Posterior vena cava (tissue), 2 donors: ENCODE measurements at regions not wholly inside any gene's neighbourhood (a gene's known extent, or its start where the extent isn't known, plus 50 kb on each side); places are given as distances from the start of the nearest gene placed in this dataset.
"Not testable (repeated sequence)": the region's sequence is repeated elsewhere in the genome, so short reads cannot be mapped to it uniquely, and the experiment has no call there.

Experiments used
- DNase-seq: peaks from one replicate; pipeline ENCODE4 v3.0.0-alpha.2; 2020; ENCODE audit warnings: low spot score
- intact Hi-C, 2 donors: fragments of 100-400 bp; cut with DNase I; formaldehyde crosslinking; loops; one replicate each; pipeline versions ENCODE4 v1.14.1 to v1.14.2; 2022 to 2023
- donor health status: DM: yes; HTN: yes; CAD: no.
- donor health status: DM: yes; HTN: yes; CAD: no.

GRCh38 chr5:17361331-17361730, 136.7 kb upstream of the TAF11L2 start:
- intact Hi-C loops, result no loop called here
- DNase-seq, result no peak

- DNase-seq, result no peak
Measured at GRCh38 chr5:17364987-17365810, 132.8 kb upstream of the TAF11L2 start.

DNA sequence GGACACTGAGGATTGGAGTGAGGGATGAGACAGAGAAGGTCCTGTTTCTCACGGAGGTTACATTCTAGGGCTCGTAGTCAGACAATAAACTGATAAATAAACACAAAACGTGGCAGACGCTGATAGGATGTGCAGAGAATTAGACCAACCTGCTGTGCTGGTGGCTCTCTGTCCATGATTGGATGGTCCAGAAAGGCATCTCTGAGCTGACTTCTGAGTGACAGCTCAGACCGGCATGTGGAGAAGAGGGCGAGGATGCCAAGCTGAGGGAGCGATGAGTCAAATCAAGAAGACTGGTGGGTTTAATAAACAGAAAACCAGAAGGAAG, 132.3 kb upstream of the TAF11L2 start:
- intact Hi-C loops, result no loop called here
- DNase-seq, result no peak

More at GRCh38 chr5:17364987-17365810, 132.8 kb upstream of the TAF11L2 start:
- intact Hi-C loops, result no loop called here

DNA sequence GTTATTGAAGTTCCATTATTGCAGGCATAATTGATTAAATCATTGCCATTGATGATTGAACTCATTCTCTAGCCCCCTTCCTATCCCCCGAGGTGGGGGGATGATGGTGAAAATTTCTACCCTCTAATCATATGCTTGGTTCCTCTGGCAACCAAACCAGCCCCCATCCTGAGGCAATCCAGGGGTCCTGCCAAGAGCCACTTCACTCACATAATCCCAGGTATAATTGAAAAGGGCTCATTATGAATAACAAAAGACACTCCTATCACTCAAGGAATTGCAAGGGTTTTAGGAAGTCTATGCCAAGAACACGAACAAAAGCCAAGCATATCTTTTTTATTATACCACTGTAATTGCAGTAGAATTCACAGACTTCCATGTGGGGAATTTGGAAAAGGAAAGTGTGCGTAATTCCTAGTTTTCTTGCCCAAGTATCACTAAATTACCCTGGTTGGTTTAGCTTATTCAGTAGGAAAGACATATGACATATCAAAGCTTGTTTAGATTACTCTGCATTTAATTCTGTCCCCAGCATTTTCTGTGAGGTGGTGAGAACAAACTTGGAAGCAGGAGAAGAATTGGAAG, 130.7 kb upstream of the TAF11L2 start:
- intact Hi-C loops, result no loop called here
- DNase-seq, result no peak

DNA sequence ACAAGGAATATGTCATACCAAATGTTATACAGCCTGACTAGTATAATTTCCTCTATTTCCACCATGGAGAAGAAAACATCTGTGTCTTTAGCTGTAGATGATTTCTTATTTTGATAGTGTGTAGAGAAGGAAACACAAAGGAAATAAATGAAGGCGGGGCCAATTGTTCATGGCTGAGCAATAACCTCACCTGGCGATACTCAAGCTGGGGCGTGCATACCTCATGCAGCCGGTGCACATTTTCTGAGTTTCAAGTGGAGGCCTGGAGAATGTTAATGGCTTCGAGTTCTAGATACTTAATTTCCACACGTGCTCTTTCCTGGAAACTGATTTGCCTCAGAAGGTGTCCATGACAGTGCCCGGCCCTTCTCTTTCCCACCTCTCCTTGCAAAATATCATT, 127.4 kb upstream of the TAF11L2 start:
- intact Hi-C loops, result no loop called here
- DNase-seq, result no peak

DNA sequence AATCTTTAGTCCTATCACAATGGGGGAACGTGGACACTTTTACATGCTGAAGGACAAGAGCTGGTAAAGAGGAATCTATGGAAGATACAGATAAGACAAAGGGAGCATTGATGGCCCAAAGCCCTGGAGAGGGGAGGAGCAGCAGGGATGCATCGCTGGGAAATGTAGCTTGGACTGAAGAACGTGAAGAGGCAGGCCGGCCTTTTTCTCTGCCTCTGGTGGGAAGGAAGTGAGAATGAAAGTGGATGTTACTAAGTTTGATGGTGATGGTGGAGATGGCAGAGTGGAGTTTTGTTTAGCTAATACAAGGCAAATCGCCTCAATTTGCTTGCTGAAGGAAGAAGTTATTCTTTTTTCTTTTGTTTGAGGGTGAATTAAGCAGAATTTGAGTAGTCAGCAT, 124.6 kb upstream of the TAF11L2 start:
- no peak for DNase-seq
- intact Hi-C loops, result no loop called here

DNA sequence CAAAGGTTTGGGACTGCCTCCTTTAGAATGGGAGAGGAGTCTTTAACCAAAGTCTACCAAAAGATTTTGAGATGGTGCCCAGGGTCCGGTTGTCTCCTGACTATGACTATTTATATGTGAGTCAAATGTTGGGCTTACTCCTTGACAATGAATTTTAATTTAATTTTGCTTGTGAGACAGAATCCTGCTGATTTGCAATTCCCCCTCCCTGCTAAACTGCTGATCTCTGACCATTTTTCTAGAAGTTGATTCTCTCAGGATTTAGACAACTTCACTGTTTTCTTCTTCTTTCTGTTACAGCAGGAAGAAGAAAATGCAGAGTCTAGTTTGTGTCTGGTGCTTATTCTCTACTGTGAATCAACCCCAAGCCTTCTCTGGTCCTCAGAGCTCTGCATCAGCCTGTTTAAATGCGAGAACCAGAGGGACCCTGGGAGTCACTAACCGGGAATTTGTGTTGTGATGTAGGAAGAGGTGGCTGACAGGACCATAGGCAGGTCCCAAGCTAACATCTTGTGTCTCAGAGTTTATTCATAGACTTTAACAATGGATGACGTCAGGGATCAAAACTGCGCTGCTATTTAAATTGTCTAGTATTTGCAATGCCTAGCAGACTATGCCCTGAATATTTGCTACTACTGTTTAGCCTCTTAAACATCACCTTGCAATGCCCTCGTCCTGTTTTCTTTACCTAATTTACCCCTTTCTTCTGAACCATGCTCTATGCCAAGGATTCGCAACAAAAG, 124.0 kb upstream of the TAF11L2 start:
- intact Hi-C loops, result no loop called here
- no peak for DNase-seq

GRCh38 chr5:17374973-17375742, 122.9 kb upstream of the TAF11L2 start:
- intact Hi-C loops, result no loop called here

DNA sequence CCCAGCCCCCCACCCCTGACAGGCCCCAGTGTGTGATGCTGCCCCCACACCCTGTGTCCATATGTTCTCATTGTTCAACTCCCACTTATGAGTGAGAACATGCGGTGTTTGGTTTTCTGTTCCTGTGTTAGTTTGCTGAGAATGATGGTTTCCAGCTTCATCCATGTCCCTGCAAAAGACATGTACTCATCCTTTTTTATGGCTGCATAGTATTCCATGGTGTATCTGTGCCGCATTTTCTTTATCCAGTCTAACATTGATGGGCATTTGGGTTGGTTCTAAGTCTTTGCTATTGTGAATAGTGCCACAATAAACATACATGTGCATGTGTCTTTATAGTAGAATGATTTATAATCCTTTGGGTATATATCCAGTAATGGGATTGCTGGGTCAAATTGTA, 122.1 kb upstream of the TAF11L2 start:
- DNase-seq, intact Hi-C loops: not testable (repeated sequence)

More at GRCh38 chr5:17374973-17375742, 122.9 kb upstream of the TAF11L2 start:
- no peak for DNase-seq

DNA sequence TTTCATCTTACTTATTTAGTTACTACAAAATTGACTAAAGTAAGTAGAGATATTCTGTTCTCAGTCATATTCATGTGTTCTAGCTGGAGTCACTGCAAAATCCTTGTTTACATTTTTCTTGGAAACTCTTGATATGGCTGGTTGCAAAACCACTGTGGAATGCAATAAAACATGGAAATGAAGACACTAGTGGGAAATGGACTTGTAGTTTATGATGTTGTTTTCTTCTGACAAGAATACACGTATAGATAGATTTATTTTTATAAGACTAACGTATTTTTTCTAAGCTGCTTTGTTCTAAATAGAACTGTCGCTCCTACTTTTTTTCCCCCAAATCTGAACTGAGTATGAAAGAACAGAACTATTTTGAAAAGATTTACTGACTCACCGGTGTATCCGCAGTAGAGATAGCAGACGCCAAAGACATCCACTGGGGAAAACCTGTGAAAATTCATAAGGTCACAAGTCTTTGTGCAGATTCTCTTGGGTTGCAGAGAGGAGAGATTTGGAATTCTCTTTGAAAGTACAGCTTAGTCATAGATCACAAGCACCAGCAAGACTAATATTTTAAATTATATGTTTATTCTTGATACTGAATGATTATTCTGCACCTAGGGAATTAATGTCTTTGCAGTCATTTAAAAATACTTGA, 119.6 kb upstream of the TAF11L2 start:
- intact Hi-C loops, result no loop called here

DNA sequence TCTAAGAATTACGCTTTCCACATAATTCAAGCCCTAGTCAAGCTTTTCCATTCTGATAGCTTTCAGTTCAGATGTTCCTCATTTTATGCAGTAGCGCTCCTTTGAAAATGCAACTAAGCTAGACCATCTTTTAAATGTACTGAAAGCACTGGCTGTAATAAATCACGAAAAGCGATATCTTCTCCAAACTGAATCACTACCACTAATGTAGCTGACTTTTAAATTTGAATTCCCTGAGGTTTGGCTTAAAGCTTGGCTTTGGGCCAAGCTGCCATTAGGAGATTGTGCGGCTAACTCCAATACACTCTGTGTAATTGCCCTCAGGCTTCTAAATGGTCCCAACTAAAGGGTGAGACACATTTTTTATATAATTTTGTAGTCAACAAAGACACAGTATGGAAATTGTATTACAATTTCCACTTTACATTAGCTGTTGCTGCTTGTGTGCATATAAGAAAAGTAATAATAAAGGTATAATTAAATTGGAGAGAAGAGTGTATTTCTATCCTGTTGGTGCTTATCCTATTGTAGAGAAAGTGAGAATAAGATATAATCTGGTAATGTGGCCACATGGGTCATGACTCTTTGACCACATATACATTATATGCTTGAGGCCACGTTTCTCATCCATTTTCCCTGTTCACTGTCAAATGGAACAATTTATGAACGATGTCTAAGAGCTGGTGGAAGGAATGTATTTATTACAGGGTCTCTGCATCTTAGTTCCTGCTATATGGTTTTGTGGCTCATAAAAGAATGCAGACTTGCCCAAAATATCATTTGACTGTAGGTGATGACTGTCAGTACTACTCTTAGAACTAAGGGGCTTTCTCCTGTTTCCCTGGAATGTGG, 118.7 kb upstream of the TAF11L2 start:
- no peak for DNase-seq
- intact Hi-C loops, result no loop called here

More for the DNA sequence above, 119.6 kb upstream of the TAF11L2 start:
- no peak for DNase-seq

GRCh38 chr5:17381932-17382331, 116.1 kb upstream of the TAF11L2 start:
- peak; percentile 84 for DNase-seq
- intact Hi-C loops, result no loop called here

DNA sequence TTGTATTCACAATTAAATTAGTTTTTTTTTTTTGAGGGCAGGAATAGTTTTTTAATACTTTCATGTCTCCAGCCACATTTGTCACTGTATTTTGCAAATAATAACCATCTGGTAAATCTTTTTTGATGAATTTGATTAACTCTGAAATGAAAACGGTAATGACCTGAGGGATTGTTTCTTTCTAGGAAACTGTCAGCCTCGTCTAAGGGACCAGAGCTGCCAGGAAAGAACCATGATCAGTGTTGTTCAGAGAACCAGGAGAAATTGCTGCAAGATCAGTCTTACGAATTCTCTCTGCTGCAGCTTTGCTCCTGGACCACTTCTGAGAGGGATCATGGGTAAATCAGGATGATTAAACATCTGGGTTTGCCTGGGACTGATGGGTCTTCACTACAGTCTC, 114.5 kb upstream of the TAF11L2 start:
- DNase-seq, result no peak
- intact Hi-C loops, result no loop called here

DNA sequence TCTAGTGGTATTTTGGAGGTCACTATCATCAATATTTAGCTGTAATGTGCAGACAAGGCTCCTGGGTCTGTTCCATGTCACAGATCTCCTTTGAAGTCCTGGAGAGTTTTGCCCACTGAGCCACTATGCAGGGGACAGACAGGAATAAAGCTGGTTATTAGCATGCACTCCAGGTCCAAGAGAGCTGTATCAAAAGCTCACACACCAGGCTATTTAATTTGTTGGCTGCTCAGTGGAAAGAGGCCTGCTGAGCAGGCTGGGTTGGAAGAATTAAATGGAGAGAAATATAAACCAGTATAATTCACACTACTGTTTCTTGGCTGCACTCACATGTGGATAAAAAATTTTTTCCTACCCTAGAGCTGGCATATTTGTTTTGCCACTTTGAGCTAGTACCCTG, 113.8 kb upstream of the TAF11L2 start:
- no peak for DNase-seq
- intact Hi-C loops, result no loop called here

DNA sequence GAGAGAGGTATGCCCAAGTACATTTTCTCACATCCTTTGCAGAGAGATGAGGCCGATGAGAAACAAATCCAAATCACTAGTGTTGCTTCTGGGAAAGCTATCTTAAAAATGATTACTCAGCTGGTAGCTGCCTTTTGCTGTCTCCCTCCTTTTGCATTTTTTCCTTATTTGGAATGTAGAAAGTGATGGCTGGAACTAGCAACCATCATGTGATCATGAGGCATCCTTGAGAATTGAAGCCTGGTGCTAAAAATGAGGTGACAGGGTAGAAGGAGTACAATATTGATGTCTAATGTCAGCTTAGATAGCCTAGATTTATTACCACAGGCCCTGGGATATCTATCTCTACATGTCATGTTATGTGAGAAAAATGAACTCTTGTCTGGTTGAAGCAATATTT, 109.3 kb upstream of the TAF11L2 start:
- DNase-seq, result no peak
- intact Hi-C loops, result no loop called here

- no peak for DNase-seq
- intact Hi-C loops, result no loop called here
Measured at GRCh38 chr5:17394086-17394485, 103.9 kb upstream of the TAF11L2 start.

DNA sequence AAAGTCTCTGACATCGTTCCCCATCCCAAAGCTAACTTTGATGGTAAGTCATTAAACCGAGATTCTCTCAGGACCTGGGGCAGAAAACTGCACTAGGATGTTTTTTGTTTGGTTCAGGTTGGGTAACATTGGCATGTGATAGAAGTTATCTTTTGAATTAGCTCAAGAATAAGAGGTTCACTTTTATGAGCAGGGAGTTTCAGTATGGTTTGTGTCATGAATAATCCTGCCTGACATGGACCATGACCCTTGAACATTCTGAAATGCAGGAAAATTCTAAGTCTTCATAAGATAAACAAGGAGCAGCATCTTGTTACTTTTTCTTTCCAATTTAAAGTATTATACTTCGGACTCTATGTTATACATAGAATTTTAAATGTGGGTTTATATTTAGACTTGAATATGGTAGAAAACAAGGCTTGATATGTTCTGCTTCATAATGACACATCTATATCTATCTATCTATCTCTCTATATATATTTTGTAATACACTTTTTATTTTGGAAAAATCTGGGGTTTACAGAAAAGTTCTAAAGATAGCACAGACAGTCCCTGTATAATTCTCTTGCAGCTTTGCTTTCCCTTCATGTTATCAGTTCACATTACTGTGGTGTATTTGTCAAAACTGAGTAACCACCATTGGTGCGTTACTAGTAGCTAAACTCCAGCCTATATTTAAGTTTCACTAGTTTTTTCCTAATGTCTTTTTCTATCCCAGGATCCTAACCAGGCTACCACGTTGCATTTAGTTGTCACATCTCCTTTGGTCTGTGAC, 102.7 kb upstream of the TAF11L2 start:
- DNase-seq, result no peak
- intact Hi-C loops, result no loop called here

- intact Hi-C loops, result no loop called here
Measured at GRCh38 chr5:17396247-17396646, 101.8 kb upstream of the TAF11L2 start.

More at GRCh38 chr5:17396247-17396646, 101.8 kb upstream of the TAF11L2 start:
- no peak for DNase-seq
